Stimulated activated CD4-positive, alpha-beta T cell treated with anti-CD3 and anti-CD28 coated beads, Interleukin-4, amount 100 ng/mL, for 24 hours (primary cell): ENCODE measurements at regions not wholly inside any gene's neighbourhood (a gene's known extent, or its start where the extent isn't known, plus 50 kb on each side); places are given as distances from the start of the nearest gene placed in this dataset.
"Not testable (repeated sequence)": the region's sequence is repeated elsewhere in the genome, so short reads cannot be mapped to it uniquely, and the experiment has no call there.

Experiments used
- DNase-seq: peaks from one replicate; pipeline ENCODE4 v3.0.0-alpha.2; 2020

DNA sequence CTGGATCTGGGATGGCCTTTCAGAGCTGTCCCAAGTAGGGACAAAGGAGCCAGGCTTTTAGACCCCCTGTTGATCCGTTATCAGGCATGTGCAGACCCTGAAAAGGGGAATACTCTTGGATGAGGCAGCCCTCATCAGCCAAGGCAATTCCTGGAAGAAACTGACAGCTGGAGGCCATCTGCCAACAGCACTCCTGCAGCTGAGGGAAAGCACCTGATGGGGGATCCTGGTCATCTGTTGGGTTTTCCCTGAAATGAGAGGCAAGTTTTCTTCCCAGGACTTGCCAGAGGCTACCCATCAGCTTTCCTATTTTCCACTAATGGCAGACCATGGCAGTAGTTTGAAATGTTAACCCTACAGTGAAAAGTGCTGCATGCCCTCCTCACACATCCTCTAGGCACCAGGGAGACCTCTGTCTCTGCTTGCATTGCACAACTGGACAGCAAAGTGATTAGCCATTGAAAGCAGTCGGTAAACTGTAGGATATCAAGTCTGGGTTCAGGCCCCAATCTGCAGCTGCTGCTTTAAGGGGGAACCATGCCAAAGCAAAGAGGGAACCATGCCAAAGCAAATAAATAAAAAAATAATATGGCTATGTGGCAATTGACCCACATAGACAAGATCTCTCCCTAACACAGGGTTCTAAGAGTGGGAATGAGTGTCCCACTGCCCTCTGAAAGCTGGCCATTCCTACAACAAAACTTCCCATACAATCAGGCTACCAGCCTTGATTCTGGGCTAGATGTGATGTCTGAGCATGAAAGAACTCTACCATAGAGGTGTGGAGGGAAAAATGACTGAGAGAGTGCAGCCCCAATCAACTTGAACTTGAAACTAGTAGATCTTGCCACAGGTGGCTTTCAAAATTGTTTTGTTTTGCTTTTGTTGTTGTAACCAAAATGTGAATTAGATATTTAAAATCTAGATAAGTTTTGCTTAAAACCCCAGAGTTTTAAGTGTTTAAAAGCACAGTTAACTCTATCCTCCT, 232.0 kb upstream of the STT3B start:
- DNase-seq = no peak

DNA sequence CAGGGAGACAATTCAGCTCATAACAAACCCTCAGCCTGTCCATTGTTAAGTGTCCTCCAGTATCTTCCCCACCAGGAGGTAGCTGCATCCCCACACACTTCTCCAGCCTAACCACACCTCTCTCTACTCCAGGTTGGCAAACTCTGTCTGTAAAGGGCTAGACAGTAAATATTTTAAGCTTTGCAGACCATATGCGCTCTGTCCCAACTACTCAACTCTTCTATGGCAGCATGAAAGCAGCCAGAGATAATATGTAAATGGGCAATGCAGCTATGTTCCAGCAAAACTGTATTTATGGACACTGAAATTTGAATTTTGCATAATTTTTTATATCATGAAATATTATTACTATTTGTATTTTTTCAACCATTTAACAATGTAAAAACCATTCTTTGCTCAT, 230.4 kb upstream of the STT3B start:
- DNase-seq = no peak

DNA sequence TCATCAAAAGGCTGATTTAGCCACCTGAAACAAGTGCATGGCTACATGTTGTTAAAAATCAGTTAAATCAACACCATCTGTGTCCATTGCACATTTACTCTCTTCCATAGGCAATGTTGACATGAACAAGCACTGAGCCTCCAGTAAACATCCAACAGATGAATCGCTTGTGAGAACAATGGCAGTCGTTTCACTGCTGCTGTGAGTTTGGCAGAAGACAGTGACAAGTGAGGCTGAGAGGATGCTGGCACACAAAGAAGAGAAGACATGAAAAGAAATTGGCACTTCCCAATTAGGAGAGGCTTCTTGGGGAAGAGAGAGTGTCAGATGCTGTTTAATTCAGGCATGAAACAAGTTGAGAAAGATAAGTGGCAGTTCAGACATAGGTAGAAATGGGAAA, 227.4 kb upstream of the STT3B start:
- DNase-seq = no peak

DNA sequence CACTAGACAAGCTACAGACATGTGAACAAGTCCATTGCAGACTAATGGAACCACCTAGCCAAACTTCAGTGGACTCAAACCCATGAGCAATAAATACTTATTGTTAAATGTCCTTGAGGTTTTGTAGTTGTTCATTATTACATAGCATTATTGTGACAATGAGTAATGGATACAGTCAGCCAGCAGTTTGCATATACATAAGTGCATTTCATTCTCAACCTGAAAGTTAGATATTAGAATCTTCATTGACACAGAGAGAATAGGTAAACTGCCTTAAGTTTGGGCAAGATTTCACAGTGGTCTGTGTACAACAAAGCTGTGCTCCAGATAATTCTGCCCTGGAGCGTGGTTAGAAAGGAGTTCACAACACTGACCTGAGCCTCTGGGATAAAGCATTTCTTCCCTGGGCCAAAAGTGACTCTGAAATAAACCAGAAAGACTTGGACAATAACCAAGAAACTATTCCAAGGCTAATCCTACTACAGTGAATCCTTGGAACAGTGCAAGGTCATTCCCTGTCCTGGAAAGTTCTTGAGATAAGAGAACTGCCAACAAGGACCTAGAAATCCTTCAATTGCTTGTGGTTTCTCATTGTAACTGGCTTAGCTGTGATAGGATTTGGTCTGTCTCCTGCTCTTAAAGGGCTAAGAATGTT, 225.5 kb upstream of the STT3B start:
- DNase-seq = no peak

DNA sequence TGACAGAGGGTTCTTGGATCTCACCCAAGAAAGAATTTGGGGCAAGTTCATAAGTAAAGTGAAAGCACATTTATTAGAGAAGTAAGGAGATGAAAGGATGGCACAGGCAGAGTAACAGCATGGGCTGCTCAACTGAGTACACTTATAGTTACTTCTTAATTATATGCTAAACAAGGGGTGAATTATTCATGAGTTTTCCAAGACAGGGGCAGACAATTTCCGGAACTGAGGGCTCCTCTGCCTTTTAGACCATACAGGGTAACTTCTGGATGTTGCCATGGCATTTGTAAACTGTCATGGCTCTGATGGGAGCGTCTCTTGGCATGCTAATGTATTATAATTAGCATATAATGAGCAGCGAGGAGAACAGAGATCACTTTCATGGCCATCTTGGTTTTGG, 221.2 kb upstream of the STT3B start:
- DNase-seq = no peak

DNA sequence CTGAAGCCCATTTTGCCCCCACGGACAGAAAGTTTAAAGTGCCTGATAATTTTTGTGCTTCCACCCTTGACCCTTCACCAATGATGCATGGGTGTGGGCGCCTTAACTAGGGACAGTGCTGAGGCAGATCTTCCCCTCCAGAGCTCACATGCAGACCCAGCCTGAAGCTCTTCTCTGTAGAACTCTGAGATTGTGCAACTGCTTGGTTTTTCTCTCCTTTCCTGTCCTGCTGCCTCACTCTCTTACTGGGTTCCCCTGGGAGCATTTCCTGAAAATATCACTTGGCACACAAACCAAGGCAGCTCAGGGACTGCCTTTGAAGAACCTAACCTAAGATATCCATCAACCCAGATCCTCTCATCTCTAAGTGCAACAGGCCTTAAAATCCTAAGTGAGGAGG, 220.3 kb upstream of the STT3B start:
- no peak for DNase-seq

DNA sequence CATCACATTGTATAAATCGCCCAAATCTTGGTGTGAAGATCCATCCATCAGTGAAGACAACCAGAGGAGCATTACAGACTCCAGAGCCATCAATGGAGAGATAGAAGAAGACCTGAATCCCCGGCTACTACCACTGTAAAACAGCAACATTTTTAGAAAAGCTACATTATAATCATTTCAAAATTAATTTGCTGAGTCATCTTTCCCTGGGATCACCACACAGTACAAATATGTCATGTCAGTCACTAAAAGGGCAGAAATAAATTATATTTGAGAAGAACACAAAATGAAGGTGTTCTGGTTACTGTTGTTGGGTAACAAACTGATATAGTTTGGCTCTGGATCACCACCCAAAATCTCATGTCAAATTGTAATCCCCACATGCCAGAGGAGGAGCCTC, 218.5 kb upstream of the STT3B start:
- DNase-seq = no peak

DNA sequence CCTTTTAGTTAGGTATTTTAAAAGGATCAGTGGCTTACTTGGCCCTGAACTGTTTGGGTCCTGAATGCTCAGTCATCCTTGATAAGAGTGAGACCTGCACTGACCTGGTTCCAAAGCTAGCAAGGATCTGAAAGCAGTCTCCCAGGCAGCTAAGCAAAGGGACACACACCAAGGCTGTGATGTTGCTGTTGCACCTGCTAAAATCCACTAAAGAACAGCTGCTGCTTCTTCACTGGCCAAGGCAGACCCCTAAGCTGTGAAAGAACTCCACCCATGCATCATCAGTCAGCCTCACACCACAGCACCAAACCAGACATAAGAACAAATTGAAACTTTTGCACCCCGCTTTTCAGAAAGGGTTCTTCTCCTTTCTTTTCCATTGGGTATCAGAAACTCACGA, 213.4 kb upstream of the STT3B start:
- no peak for DNase-seq

DNA sequence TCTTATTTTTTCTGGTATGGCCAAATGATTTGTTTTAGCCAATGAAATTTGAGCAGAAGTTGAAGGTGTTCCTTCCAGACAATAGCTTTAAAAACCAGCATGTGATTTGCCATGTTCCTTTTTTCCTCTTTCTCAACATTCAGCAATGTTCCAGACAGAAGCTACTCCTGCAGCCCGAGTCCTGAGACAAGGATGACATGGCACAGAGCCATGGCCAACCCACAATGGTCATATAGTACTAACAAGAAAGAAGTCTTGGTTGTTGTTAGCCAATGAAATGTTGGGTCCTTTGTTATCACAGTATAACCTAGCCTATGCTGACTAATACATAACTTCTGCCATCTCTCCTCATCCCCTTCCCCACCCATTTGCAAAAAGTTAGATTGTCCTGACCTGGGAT, 211.1 kb upstream of the STT3B start:
- no peak for DNase-seq

DNA sequence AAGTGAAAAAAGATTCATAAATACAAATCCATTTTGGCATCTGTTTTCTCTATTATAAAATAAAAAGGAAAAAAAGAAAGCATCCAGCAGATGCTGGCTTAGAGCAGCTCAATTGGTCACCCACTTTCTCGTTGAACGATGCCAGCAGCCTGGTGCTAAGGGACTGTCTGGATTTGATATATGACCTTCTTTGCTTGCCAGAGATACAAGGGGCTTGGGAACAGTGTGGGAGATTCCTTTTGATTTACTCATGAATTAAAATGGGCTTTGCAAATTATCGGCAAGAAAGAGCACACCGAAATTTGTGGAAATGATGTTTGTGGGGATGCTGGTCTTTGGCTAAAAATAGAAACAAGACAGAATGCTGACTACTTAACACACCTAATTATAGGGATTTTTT, 210.3 kb upstream of the STT3B start:
- DNase-seq = no peak

DNA sequence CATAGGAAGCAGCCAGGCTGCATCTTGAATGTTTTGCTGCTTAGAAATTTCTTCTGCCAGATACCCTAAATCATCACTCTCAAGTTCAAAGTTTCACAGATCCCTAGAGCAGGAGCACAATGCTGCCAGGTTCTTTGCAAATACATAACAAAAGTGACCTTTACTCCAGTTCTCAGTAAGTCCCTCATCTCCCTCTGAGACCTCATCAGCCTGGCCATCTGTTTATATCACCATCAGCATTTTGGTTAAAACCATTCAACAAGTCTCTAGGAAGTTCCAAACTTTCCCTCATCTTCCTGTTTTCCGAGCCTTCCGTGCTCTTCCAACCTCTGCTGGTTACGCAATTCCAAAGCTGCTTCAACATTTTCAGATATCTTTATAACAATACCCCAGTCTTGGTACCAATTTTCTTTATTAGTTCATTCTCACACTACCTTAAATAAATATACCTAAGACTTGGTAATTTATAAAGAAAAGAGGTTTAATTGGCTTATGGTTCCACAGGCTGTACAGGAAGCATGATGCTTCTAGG, 204.8 kb upstream of the STT3B start:
- not testable (repeated sequence) for DNase-seq

DNA sequence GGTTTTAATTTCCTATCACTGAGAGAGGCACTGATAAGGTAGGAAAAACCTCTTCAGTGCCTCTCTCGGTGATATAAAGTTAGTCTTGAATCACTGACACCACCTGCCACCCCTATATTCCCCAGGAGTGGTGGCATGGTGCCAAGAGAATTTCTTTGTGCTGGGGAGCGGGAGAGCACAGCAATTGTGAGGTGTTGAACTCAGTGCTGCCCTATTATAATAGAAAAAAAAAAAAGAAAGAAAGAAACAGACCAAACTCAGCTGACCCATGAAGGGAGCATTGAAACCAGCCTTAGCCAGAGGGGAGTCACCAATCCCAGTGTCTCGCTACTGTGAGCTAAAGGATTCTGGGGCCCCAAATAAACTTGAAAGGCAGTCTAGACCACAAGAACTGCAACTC, 201.4 kb upstream of the STT3B start:
- no peak for DNase-seq

DNA sequence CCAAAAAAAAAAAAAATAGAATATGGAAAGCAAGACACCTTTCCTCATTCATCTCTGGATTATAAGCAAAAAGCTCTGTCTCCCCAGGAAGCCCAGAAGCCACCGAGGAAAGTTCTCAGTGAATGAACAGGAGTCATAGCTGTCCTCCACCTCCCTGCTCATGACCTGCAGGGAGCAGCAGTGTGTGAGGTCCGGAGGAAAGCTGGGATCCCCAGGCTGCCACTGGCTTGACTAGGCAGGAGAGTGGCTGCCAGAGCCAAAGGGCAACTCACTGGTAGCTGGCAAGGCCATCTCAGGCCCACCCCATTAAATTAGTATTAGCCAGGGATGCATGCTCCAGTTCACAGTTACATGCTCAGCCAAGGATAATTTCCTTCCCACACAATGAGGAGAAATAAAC, 191.6 kb upstream of the STT3B start:
- no peak for DNase-seq

DNA sequence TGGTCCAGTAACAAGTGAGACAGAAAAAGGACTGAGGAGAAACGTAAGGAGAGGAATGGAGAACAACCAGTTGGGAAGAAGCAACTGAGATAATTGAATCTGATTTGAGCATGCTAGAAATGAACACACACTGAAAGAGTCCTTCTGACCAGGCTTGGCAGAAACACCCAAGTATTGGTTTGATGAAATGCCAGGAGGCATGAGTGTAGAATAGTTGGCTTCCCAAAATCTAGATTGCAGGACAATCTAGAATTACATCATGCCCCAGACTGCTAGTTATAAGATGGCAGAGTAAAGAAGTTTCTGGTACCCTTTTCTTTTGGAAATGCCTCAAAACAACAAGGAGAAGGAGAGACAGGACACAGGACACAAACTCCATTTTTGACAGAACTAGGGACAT, 189.7 kb upstream of the STT3B start:
- no peak for DNase-seq

DNA sequence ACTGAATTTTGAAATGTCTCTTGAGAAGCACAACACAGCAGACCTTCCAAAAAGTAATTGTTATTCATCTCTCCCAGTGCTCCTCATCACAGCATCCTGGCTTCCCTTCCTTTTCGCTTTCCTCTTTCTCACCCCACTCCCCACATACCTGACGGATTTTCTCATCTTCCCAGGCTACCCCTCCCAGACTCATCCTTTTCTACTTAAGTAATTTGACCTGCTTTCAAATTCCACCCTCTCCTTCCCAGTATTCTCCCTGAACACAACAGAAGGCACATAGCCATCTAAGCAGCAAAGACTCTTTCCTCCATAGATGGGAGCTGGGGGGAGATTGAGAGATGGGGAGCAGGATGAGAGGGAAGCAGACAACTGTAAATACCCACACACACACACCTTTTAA, 187.1 kb upstream of the STT3B start:
- DNase-seq = no peak

DNA sequence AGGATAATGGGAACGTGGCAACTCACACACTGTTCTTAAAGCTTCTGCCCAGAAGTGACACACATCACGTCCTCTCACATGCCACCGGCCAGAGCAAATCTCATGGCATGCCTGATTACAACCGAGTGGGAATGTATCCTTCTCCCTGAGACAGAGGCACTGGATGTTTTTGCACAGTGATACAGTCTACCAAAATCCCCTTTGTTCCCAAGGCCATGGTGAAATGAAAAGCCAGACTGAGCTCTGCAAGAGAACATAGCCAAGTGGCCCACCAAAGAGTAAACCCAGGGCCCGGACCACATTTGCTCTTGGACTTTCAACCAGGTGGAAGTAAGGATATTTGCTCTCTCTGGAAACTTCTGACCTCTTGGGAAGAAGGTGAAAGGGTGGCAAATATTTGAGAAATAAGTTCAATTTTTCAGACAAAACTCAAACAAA, 186.2 kb upstream of the STT3B start:
- no peak for DNase-seq

DNA sequence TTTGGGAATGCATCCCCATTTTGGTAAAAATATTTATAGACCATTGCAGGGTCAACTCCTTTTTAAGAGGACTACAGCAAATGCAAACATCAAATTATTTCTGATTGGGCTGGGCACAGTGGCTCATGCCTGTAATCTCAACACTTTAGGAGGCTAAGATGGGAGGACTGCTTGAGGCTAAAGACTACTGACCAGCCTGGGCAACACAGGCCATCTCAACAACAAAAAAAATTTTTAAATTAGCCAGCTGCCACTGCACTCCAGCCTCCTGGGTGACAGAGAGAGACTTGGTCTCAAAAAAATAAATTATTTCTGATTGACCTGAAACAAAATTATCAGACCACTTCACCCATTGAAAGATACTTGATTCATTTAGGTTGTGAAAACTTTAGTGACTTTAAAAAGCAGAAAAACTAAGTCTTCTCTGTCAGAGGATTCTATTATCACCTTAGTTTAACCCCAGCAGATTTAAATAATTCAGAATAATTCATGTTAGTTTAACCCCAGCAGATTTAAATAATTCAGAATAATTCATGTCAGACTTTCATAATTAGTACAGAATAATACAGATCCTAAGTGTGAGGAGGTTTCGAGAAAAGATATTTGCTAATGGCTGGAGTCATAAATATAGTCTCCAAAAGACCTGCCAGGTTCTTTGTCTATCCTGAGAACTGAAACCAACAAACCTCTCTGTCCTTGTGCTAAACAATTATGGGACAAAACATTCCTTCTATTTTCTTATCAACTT, 183.6 kb upstream of the STT3B start:
- DNase-seq = no peak

DNA sequence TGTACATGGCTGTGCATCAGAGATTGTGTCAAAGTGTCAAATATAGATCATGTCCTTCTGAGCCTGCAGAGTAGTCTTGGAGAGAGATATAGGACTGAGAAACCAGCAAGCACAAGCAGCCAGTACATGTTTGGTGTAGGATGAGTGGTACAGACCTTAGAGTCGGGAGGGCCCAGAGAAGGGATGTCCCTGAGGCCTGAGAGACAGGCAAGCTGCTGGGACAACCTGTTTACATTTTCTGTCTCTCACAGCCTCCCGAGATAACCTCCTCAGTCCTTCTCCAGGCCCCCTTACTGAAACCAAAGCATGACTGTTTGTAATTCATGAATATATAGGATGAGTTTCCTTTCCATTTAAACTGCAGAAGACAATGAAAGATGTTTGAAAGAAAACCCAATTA, 182.4 kb upstream of the STT3B start:
- DNase-seq = no peak

DNA sequence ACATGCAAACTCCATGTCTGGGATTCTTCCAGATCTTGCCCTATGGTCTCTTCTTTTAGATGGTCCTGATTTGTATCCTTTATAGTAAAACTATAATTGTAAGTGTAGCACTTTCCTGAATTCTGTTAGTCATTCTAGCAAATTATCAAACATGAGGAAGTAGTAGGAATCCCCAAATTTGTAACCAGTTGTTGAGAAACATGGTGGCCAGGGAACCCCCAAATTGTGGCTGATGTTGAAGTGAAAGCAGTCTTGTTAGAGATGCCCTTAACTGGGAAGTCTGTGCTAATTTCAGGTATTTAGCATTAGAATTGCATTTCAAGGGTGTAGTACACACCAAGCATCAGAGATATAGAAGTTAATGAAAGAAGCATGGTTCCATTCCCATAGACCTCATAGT, 180.4 kb upstream of the STT3B start:
- DNase-seq = no peak

DNA sequence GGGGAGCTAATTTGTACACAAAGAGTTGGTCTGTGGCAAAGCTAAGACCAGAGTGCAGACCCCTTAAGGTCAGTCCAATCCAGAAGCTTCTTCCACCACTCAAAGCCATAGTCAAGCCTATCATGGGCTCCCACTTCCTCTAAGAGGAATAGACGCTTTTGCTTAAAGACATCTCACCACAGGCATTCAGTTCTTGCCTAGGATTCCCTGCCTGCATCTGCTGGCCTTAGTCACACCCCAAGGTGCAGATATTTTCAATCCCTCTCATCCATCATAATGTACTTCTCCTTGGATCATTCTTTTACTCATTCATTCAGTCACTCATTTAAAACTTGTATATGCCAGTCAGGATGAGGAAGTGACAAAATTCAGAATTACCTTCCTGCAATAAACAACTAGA, 179.6 kb upstream of the STT3B start:
- DNase-seq = no peak

DNA sequence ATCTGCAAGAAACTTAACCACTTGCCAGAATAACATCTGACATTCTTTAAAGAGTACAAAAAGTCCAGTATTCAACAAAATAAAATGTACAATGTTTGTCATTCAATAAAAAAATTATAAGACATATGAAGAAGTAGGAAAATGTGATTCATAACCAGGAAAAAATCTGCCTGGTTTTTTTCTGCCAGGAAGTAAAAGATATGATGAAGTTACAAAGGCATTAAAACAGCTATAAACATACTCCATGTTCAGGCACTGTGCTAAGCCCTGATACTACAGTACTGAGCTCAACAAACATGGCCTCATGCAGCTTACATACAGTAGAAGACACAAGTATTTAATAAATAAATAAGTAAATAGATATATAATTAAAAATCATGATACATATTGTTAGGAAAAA, 178.4 kb upstream of the STT3B start:
- DNase-seq = no peak

DNA sequence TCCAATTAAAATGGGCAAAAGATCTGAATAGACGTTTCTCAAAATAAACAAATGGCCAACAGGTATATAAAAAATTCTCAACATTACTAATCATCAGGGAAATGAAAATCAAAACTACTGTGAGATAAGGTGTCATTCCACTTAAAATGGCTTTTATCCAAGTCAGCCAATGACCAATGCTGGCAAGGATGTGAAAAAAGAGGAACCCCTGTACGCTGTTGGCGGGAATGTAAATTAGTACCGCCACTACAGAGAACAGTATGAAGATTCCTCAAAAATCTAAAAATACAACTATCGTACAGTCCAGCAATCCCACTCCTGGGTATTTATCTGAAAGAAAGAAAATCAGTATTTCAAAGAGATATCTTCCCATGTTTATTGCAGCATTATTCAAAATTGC, 176.9 kb upstream of the STT3B start:
- no peak for DNase-seq

DNA sequence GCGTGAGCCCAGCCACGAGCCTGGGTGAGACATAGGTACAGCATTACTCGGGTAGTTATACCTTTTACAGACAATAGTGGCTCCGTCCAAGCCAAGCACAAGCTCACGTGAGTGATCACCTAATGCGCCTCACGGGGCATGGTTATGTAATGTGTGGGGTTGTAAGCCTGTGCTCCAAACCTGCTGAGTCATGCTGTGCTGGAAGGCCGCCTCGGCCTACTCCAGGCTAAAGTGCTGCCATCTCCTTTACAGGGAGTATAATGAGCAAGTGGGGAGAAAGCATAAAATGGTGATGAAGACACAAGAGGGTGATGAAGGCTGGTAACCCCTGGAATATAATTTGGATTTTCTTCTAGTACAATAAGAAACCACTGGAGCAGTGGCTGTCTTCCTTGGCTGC, 175.8 kb upstream of the STT3B start:
- DNase-seq = no peak

DNA sequence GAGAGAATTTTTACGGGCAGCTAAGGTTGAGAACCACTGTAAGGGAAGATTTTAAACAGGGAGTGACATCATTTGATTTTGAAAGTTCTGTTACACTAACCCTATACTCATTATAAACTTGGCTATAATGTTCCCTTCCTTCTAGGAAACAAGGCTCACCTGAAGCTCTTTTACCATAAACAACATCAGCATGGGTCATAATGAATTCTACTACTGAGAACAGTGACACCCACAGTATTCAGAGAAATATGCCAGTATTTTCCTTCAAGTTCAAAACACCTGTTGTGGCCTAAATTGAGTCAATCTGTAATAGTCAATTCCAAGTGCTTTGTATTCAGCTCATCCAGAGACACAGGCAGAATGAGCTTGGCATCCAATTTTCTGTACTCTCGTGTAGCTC, 175.3 kb upstream of the STT3B start:
- no peak for DNase-seq
